Neural progenitor cell (in vitro differentiated cells): ENCODE measurements at regions not wholly inside any gene's neighbourhood (a gene's known extent, or its start where the extent isn't known, plus 50 kb on each side); places are given as distances from the start of the nearest gene placed in this dataset.
A peak's percentile ranks its signal among the peaks of the same experiment; 100 is the strongest.
"Not testable (repeated sequence)": the region's sequence is repeated elsewhere in the genome, so short reads cannot be mapped to it uniquely, and the experiment has no call there.

Experiments
- DNase-seq: peaks from one replicate; pipeline ENCODE4 v3.0.0-alpha.2; 2016; ENCODE audit warnings: low spot score
- H2AFZ ChIP-seq: fragments of 200-600 bp; sonication (generic); replicated peaks from 2 replicates; pipeline ENCODE4 v1.6.1; 2016; ENCODE audit warnings: antibody characterized with exemption
- H3F3A ChIP-seq: fragments of 200-600 bp; sonication (generic); 2 replicates; pipeline ENCODE4 v1.6.1; 2016; ENCODE audit warnings: antibody characterized with exemption, low read depth
- H3K27ac ChIP-seq: fragments of 200-600 bp; sonication (generic); 2 replicates; pipeline ENCODE4 v1.5.1; 2016; ENCODE audit warnings: mild to moderate bottlenecking
- H3K27me3 ChIP-seq: fragments of 200-600 bp; sonication (generic); 2 replicates; pipeline ENCODE4 v1.6.1; 2016; ENCODE audit warnings: mild to moderate bottlenecking, moderate library complexity
- H3K36me3 ChIP-seq: fragments of 200-600 bp; sonication (generic); 2 replicates; pipeline ENCODE4 v1.5.1; 2016
- H3K4me1 ChIP-seq: fragments of 200-600 bp; sonication (generic); 2 replicates; pipeline ENCODE4 v1.6.1; 2016; ENCODE audit warnings: mixed run types
- H3K4me2 ChIP-seq: fragments of 200-600 bp; sonication (generic); 2 replicates; pipeline ENCODE4 v1.6.1; 2016
- H3K4me3 ChIP-seq: fragments of 200-600 bp; sonication (generic); 2 replicates; pipeline ENCODE4 v1.5.1; 2016
- H3K79me2 ChIP-seq: fragments of 200-600 bp; sonication (generic); 2 replicates; pipeline ENCODE4 v1.6.1; 2016; ENCODE audit warnings: low read depth
- H3K9ac ChIP-seq: fragments of 200-600 bp; sonication (generic); 2 replicates; pipeline ENCODE4 v1.6.1; 2016
- H3K9me3 ChIP-seq: fragments of 200-600 bp; sonication (generic); 2 replicates; pipeline ENCODE4 v1.5.1; 2016; ENCODE audit warnings: low read depth
- H4K20me1 ChIP-seq: fragments of 200-600 bp; sonication (generic); 2 replicates; pipeline ENCODE4 v1.6.1; 2016; ENCODE audit warnings: low read depth
- H3K27ac Mint-ChIP-seq: 3 replicates; pipeline ENCODE4 v1.8.0; 2021; ENCODE audit warnings: mixed read lengths
- H3K27me3 Mint-ChIP-seq: 2 replicates; pipeline ENCODE4 v1.8.0; 2022; ENCODE audit warnings: low read depth, mild to moderate bottlenecking, inconsistent platforms, moderate library complexity, mixed read lengths; ENCODE audit not compliant: insufficient read depth
- H3K36me3 Mint-ChIP-seq: 3 replicates; pipeline ENCODE4 v1.8.0; 2021; ENCODE audit warnings: mixed read lengths
- H3K4me1 Mint-ChIP-seq: 3 replicates; pipeline ENCODE4 v1.8.0; 2021; ENCODE audit warnings: mixed read lengths
- H3K4me3 Mint-ChIP-seq: 3 replicates; pipeline ENCODE4 v1.8.0; 2021; ENCODE audit warnings: mild to moderate bottlenecking, moderate library complexity, mixed read lengths
- H3K9me3 Mint-ChIP-seq: 3 replicates; pipeline ENCODE4 v1.8.0; 2020; ENCODE audit warnings: mixed read lengths

DNA sequence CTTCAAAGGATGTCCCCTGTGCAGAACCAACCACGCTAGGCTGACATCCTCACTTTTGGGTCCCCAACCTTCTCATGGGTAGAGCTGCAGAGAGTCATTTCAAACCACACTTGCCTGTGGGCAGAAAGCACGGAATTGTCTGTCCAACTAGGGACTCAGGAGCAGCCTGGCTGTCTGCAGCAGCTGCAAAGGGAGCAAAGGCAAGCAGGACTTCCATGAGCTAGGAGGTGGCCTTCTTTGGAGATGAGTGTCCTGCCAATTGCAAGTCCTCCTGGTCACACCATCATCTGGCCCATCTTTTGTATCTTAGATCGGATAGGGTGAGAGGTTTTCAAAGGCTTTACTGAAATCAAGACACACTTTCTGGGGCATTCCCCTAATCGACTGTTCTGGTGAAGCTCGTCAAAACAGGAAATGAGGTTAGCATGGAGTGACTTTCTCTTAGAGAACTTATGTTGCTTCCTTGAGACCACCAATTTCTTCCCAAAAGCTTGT lies 222.3 kb upstream of the PLGLB2 start:
- not testable (repeated sequence) for H3K4me1 ChIP-seq, H3K9me3 ChIP-seq, H3K4me1 Mint-ChIP-seq, H3K27me3 Mint-ChIP-seq, H3K36me3 Mint-ChIP-seq, DNase-seq, H2AFZ ChIP-seq, H3K27ac ChIP-seq, H3K9me3 Mint-ChIP-seq, H3K4me2 ChIP-seq, H3K4me3 Mint-ChIP-seq, H3F3A ChIP-seq, H3K9ac ChIP-seq, H4K20me1 ChIP-seq, H3K27me3 ChIP-seq, H3K36me3 ChIP-seq, H3K4me3 ChIP-seq, H3K79me2 ChIP-seq, H3K27ac Mint-ChIP-seq

DNA sequence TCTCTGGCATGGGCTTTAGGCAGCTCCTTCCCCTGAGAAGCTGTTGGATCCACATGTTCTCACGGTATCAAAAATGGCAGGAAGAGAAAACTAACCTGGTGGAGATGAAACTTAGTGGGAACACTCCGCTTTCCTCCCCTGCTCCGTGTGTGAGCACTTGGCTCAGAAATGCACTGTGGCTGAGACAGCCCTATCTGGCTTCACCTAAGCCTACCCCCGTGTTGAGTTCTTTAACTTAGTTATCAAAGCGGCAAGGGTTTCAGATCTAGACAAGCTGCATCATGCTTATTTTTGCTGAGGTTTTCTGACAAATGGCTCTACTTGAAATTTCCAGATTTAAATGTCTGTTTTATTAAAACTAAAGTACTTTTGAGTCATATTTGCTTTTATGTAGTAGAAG lies 221.6 kb upstream of the PLGLB2 start:
- not testable (repeated sequence) for H3K9me3 Mint-ChIP-seq, H3K9ac ChIP-seq, H3K79me2 ChIP-seq, H3F3A ChIP-seq, H3K4me2 ChIP-seq, H3K36me3 Mint-ChIP-seq, H3K4me1 ChIP-seq, H3K4me3 ChIP-seq, DNase-seq, H3K9me3 ChIP-seq, H3K27ac ChIP-seq, H3K27me3 Mint-ChIP-seq, H3K4me3 Mint-ChIP-seq, H2AFZ ChIP-seq, H4K20me1 ChIP-seq, H3K27ac Mint-ChIP-seq, H3K4me1 Mint-ChIP-seq, H3K36me3 ChIP-seq, H3K27me3 ChIP-seq

DNA sequence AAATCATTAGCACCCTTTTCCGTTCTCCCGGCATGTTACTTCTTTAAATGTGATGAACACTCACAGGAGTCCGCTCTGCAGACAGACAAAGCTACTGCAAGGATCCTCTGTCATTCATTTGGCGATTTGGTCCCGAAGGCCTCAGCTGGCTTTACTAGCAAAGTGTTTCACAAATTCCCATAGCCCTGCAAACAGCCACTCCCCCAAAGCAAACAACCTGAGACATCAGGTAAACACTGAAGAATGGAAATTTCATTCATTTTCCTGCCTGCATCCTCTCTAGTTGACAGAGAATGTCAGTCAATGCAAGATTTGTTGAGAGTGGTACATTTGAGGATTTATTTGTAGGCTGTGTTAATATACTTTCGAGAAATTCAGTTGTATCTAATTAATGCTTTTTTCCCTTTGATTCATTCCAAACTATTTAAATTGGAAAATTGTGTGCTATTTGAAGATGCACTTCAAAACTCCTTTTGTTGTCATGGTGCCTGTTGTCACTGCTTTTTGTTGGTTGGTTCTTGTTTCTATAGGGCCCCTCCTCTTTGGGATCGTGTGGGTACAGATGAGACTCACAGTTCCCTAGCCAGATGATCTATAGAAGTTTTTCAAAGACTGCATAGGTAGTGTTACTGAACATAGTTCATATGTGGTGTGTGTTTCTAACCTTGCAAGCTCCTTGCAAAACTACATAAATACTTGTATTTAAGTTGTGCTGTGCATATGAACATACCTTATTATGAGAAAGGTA lies 215.7 kb upstream of the PLGLB2 start:
- not testable (repeated sequence) for H2AFZ ChIP-seq, H3K36me3 ChIP-seq, H3K4me2 ChIP-seq, H3F3A ChIP-seq, DNase-seq, H3K4me1 Mint-ChIP-seq, H3K27ac ChIP-seq, H3K4me1 ChIP-seq, H3K27me3 ChIP-seq, H3K4me3 Mint-ChIP-seq, H3K79me2 ChIP-seq, H4K20me1 ChIP-seq, H3K9me3 ChIP-seq, H3K27me3 Mint-ChIP-seq, H3K36me3 Mint-ChIP-seq, H3K4me3 ChIP-seq, H3K9me3 Mint-ChIP-seq, H3K9ac ChIP-seq
- H3K27ac Mint-ChIP-seq = peak overlapping the region; percentile 33

DNA sequence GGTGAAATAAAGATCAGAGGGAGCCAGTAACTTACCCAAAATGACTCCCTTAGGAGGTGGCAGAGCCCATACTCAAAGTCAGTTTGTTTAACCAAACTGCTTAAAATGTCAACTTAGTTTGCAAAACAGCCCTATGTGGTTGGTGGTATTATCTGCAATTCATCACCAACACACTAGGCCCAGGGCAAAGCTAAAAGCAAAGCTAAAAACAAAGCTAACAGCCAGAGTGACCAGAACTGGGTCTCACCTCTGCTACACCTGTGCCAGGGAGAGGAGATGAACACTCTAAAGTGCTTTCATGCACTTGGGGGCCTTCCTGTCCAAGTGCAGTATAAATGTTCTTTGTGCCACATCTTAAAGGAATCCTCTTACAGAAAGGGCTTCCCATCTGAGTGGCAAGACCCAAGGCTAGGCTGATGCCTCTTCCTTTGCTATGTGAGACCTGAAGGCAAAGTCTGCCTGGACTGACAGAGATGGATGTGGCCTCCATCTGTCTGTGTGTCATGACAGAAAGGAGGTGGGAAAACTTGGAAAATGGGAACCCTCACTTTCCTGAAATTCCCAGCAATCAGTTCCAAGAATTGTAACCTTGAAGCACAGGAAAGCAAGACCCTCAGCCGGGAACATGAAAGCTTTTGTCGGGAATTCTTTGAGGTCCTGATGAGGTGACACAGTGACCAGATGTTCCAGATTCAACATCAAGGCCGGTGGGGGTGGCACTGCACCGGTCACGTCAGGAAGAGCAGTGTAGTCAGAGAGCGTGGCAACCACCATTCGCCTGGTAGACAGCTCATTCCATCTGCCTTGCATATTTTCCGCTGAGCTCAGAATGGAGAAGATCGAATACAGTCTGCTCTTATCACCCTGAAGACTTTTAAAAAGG lies 214.3 kb upstream of the PLGLB2 start:
- not testable (repeated sequence) for H3K36me3 Mint-ChIP-seq, H3K4me3 ChIP-seq, H3K4me1 ChIP-seq, H3K27ac Mint-ChIP-seq, H3K4me3 Mint-ChIP-seq, H3K27me3 ChIP-seq, H3K27ac ChIP-seq, DNase-seq, H3K79me2 ChIP-seq, H3K9ac ChIP-seq, H3K36me3 ChIP-seq, H3K27me3 Mint-ChIP-seq, H3K4me1 Mint-ChIP-seq, H3F3A ChIP-seq, H2AFZ ChIP-seq, H3K4me2 ChIP-seq, H3K9me3 ChIP-seq, H4K20me1 ChIP-seq, H3K9me3 Mint-ChIP-seq

DNA sequence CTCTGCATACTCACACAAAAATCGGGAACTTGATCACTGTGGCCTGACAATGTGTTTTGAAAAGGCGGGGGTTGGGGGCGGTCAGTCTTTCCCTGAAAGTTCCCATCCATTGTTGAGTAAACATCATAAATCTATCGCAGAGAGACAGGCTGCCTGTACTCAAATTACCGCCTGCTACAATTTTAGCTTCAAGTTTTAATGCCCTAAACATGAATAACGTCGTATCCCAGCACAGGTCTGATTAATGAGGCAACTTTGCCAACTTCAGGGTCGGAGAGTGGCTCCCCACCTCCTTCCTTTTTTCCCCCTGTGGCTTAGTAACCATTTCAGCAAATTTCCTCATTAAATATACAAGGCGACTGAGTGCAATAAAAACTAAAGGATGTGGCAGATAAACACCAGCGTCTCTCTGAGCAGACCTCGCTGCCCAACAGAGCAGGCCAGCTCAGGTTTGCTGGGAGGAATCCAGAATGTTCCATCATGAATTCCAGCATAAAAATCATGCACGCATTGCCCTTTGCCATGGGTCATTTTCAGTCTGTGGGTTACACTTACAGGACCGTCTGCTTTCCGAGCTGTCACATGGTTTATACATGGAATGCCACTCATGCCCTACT lies 213.5 kb upstream of the PLGLB2 start:
- H2AFZ ChIP-seq, H3K27me3 ChIP-seq, H3K9me3 Mint-ChIP-seq, H3K27ac Mint-ChIP-seq, H3K4me1 Mint-ChIP-seq, H3K4me3 ChIP-seq, H3F3A ChIP-seq, H3K4me3 Mint-ChIP-seq, H3K4me1 ChIP-seq, H3K36me3 ChIP-seq, H3K79me2 ChIP-seq, H3K36me3 Mint-ChIP-seq, H3K9me3 ChIP-seq, H3K4me2 ChIP-seq, H3K9ac ChIP-seq, H3K27ac ChIP-seq, H3K27me3 Mint-ChIP-seq, H4K20me1 ChIP-seq, DNase-seq: not testable (repeated sequence)

DNA sequence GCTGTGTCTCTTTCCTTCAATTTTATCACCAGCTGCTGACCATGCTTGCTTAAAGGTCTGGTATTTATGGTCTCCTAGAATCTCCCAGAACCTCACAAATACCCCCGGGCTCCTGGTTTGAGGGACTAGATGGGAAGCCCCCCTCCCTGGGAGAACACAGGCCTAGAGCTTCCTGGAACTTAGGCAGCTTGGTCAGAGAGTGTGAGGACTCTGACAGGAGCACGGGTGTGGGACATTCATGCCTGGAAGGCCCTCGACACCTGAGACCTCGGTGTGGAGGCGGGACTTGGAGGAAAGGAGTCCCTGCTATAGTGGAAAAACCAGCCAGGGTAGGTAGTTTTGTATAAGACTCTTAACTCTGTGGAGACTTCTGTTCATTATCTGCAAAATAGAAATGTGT lies 211.5 kb upstream of the PLGLB2 start:
- H3K27me3 ChIP-seq, H3K27ac Mint-ChIP-seq, H2AFZ ChIP-seq, H3K4me3 ChIP-seq, H3K9ac ChIP-seq, DNase-seq, H3K36me3 ChIP-seq, H3K4me3 Mint-ChIP-seq, H4K20me1 ChIP-seq, H3K4me1 Mint-ChIP-seq, H3K4me1 ChIP-seq, H3K4me2 ChIP-seq, H3K27me3 Mint-ChIP-seq, H3K27ac ChIP-seq, H3K36me3 Mint-ChIP-seq, H3F3A ChIP-seq, H3K9me3 ChIP-seq, H3K9me3 Mint-ChIP-seq, H3K79me2 ChIP-seq: not testable (repeated sequence)

DNA sequence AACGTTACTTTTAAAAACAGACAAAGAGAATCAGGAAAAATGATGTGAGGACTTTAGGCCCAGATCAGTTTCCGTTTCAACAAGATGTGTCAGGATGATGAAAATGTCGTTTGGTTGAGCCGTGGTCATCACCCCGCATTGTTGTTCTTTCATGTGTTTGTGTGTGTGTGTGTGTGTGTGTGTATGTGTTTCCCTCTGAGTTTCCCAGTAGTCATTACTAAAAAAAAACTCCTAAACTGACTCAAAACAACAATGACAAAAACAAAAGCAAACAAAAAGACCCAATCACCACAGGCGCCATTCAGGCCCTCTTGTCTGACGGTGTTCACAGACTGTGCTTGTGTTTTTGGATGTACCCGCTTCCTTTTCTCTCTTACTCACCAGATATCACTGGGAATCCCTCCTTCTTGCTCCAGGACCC lies 210.6 kb upstream of the PLGLB2 start:
- not testable (repeated sequence) for H3K4me2 ChIP-seq, H3K36me3 Mint-ChIP-seq, H3K9ac ChIP-seq, H3K4me3 Mint-ChIP-seq, H3K36me3 ChIP-seq, H3K27me3 ChIP-seq, H3K79me2 ChIP-seq, H3K4me1 ChIP-seq, H3K27ac ChIP-seq, H3F3A ChIP-seq, H3K4me3 ChIP-seq, H3K27ac Mint-ChIP-seq, H3K27me3 Mint-ChIP-seq, H3K9me3 ChIP-seq, H3K9me3 Mint-ChIP-seq, H2AFZ ChIP-seq, H3K4me1 Mint-ChIP-seq, DNase-seq, H4K20me1 ChIP-seq

DNA sequence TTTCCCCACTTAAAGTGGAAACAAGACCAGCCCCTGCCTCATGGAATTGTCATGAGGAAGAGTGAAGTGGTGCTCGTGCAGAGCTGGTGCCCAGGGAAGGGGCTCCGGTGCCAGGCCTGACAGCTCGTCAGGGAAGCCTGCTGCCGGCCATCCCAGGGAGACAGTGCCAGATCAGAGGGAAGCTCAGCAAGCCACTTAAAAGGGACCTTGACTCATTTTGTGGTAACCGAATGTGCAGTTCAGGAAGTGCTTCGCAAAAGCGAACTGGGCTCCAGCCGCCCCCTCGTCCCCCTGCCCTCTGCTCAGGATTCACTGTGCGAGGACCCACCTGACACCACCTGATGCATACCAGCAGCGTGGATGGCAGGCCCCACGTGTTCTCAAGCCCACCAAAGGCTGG lies 209.6 kb upstream of the PLGLB2 start:
- H3K27ac Mint-ChIP-seq, H3K9me3 Mint-ChIP-seq, H3K4me1 Mint-ChIP-seq, H3K27me3 ChIP-seq, H3K4me2 ChIP-seq, H3K4me3 Mint-ChIP-seq, H3K36me3 Mint-ChIP-seq, H3K79me2 ChIP-seq, H3K36me3 ChIP-seq, H3F3A ChIP-seq, DNase-seq, H4K20me1 ChIP-seq, H3K9me3 ChIP-seq, H3K27me3 Mint-ChIP-seq, H3K4me1 ChIP-seq, H3K9ac ChIP-seq, H3K4me3 ChIP-seq, H2AFZ ChIP-seq, H3K27ac ChIP-seq: not testable (repeated sequence)
